ENCODE measurements at regions not wholly inside any gene's neighbourhood (a gene's known extent, or its start where the extent isn't known, plus 50 kb on each side); places are given as distances from the start of the nearest gene placed in this dataset.

GRCh38 chr7:69182596-69183467, 415.4 kb upstream of the AUTS2 start:
- Histone ChIP-seq H3K36me3 (replicated peaks; ENCODE audit: control insufficient read depth, insufficient read depth, low read length) (no peaks in the 10 kb centered on the region), H3K27me3 (ENCODE audit: control insufficient read depth, insufficient read depth, low read length) (no peaks in the 10 kb centered on the region)

GRCh38 chr7:69184339-69184738, 413.9 kb upstream of the AUTS2 start:
- H3K27me3 ChIP-seq (ENCODE audit: control insufficient read depth, insufficient read depth, low read length): no peaks in the 10 kb centered on the region
- DNase-seq: no peak
- H3K4me3 ChIP-seq (ENCODE audit: insufficient read depth, low read depth, low read length): no peak overlapping the region
- H3K36me3 ChIP-seq (replicated peaks; ENCODE audit: control insufficient read depth, insufficient read depth, low read length): no peaks in the 10 kb centered on the region

More at GRCh38 chr7:69182596-69183467, 415.4 kb upstream of the AUTS2 start:
- no peak for DNase-seq
- no peak overlapping the region for H3K4me3 ChIP-seq (ENCODE audit: insufficient read depth, low read depth, low read length)

- Histone ChIP-seq H3K36me3 (replicated peaks; ENCODE audit: control insufficient read depth, insufficient read depth, low read length) (no peaks in the 10 kb centered on the region), H3K27me3 (ENCODE audit: control insufficient read depth, insufficient read depth, low read length) (no peaks in the 10 kb centered on the region), H3K4me3 (ENCODE audit: insufficient read depth, low read depth, low read length) (no peak overlapping the region)
- DNase-seq: no peak
These were observed 413.1 kb upstream of the AUTS2 start for GRCh38 chr7:69185170-69185569.

- no peaks in the 10 kb centered on the region for H3K27me3 ChIP-seq (ENCODE audit: control insufficient read depth, insufficient read depth, low read length)
- no peak overlapping the region for H3K4me3 ChIP-seq (ENCODE audit: insufficient read depth, low read depth, low read length)
- DNase-seq: no peak
- H3K36me3 ChIP-seq (replicated peaks; ENCODE audit: control insufficient read depth, insufficient read depth, low read length): no peaks in the 10 kb centered on the region
These were observed 411.3 kb upstream of the AUTS2 start for GRCh38 chr7:69186974-69187373.

- Histone ChIP-seq H3K4me3 (ENCODE audit: insufficient read depth, low read depth, low read length) (no peak overlapping the region), H3K36me3 (replicated peaks; ENCODE audit: control insufficient read depth, insufficient read depth, low read length) (no peaks in the 10 kb centered on the region), H3K27me3 (ENCODE audit: control insufficient read depth, insufficient read depth, low read length) (no peaks in the 10 kb centered on the region)
- DNase-seq: no peak
These were observed 410.4 kb upstream of the AUTS2 start for GRCh38 chr7:69187824-69188333.

- H3K36me3 ChIP-seq (replicated peaks; ENCODE audit: control insufficient read depth, insufficient read depth, low read length): no peaks in the 10 kb centered on the region
- no peak for DNase-seq
- no peak overlapping the region for H3K4me3 ChIP-seq (ENCODE audit: insufficient read depth, low read depth, low read length)
- H3K27me3 ChIP-seq (ENCODE audit: control insufficient read depth, insufficient read depth, low read length): no peaks in the 10 kb centered on the region
These were observed 408.9 kb upstream of the AUTS2 start for GRCh38 chr7:69189406-69189805.

- Histone ChIP-seq H3K4me3 (ENCODE audit: insufficient read depth, low read depth, low read length) (no peak overlapping the region), H3K36me3 (replicated peaks; ENCODE audit: control insufficient read depth, insufficient read depth, low read length) (no peaks in the 10 kb centered on the region), H3K27me3 (ENCODE audit: control insufficient read depth, insufficient read depth, low read length) (no peaks in the 10 kb centered on the region)
- no peak for DNase-seq
These were observed 408.2 kb upstream of the AUTS2 start for GRCh38 chr7:69190025-69190424.

GRCh38 chr7:69190763-69191162, 407.5 kb upstream of the AUTS2 start:
- no peak overlapping the region for H3K4me3 ChIP-seq (ENCODE audit: insufficient read depth, low read depth, low read length)

GRCh38 chr7:69192134-69192533, 406.1 kb upstream of the AUTS2 start:
- Histone ChIP-seq H3K27me3 (ENCODE audit: control insufficient read depth, insufficient read depth, low read length) (no peaks in the 10 kb centered on the region), H3K36me3 (replicated peaks; ENCODE audit: control insufficient read depth, insufficient read depth, low read length) (no peaks in the 10 kb centered on the region), H3K4me3 (ENCODE audit: insufficient read depth, low read depth, low read length) (no peak overlapping the region)
- DNase-seq: no peak

More at GRCh38 chr7:69190763-69191162, 407.5 kb upstream of the AUTS2 start:
- no peaks in the 10 kb centered on the region for H3K27me3 ChIP-seq (ENCODE audit: control insufficient read depth, insufficient read depth, low read length)
- no peaks in the 10 kb centered on the region for H3K36me3 ChIP-seq (replicated peaks; ENCODE audit: control insufficient read depth, insufficient read depth, low read length)
- DNase-seq: no peak

- no peak overlapping the region for H3K4me3 ChIP-seq (ENCODE audit: insufficient read depth, low read depth, low read length)
- H3K36me3 ChIP-seq (replicated peaks; ENCODE audit: control insufficient read depth, insufficient read depth, low read length): no peaks in the 10 kb centered on the region
- DNase-seq: no peak
- no peaks in the 10 kb centered on the region for H3K27me3 ChIP-seq (ENCODE audit: control insufficient read depth, insufficient read depth, low read length)
These were observed 405.2 kb upstream of the AUTS2 start for GRCh38 chr7:69193061-69193460.

- DNase-seq: no peak
- Histone ChIP-seq H3K36me3 (replicated peaks; ENCODE audit: control insufficient read depth, insufficient read depth, low read length) (no peaks in the 10 kb centered on the region), H3K4me3 (ENCODE audit: insufficient read depth, low read depth, low read length) (no peak overlapping the region), H3K27me3 (ENCODE audit: control insufficient read depth, insufficient read depth, low read length) (no peaks in the 10 kb centered on the region)
These were observed 401.7 kb upstream of the AUTS2 start for GRCh38 chr7:69196593-69196992.

- no peak for DNase-seq
- H3K36me3 ChIP-seq (replicated peaks; ENCODE audit: control insufficient read depth, insufficient read depth, low read length): no peaks in the 10 kb centered on the region
- H3K4me3 ChIP-seq (ENCODE audit: insufficient read depth, low read depth, low read length): no peak overlapping the region
- H3K27me3 ChIP-seq (ENCODE audit: control insufficient read depth, insufficient read depth, low read length): no peaks in the 10 kb centered on the region
These were observed 400.0 kb upstream of the AUTS2 start for GRCh38 chr7:69198250-69198649.

- no peak for DNase-seq
- no peaks in the 10 kb centered on the region for H3K27me3 ChIP-seq (ENCODE audit: control insufficient read depth, insufficient read depth, low read length)
- H3K36me3 ChIP-seq (replicated peaks; ENCODE audit: control insufficient read depth, insufficient read depth, low read length): no peaks in the 10 kb centered on the region
- no peak overlapping the region for H3K4me3 ChIP-seq (ENCODE audit: insufficient read depth, low read depth, low read length)
These were observed 399.2 kb upstream of the AUTS2 start for GRCh38 chr7:69199041-69199440.

GRCh38 chr7:69199661-69200060, 398.6 kb upstream of the AUTS2 start:
- Histone ChIP-seq H3K27me3 (ENCODE audit: control insufficient read depth, insufficient read depth, low read length) (no peaks in the 10 kb centered on the region), H3K36me3 (replicated peaks; ENCODE audit: control insufficient read depth, insufficient read depth, low read length) (no peaks in the 10 kb centered on the region), H3K4me3 (ENCODE audit: insufficient read depth, low read depth, low read length) (no peak overlapping the region)
- DNase-seq: no peak

GRCh38 chr7:69203871-69204270, 394.4 kb upstream of the AUTS2 start:
- Histone ChIP-seq H3K36me3 (replicated peaks; ENCODE audit: control insufficient read depth, insufficient read depth, low read length) (no peaks in the 10 kb centered on the region), H3K27me3 (ENCODE audit: control insufficient read depth, insufficient read depth, low read length) (no peaks in the 10 kb centered on the region), H3K4me3 (ENCODE audit: insufficient read depth, low read depth, low read length) (no peak overlapping the region)
- DNase-seq: no peak
